ENCODE measurements at regions not wholly inside any gene's neighbourhood (a gene's known extent, or its start where the extent isn't known, plus 50 kb on each side); places are given as distances from the start of the nearest gene placed in this dataset.

DNA sequence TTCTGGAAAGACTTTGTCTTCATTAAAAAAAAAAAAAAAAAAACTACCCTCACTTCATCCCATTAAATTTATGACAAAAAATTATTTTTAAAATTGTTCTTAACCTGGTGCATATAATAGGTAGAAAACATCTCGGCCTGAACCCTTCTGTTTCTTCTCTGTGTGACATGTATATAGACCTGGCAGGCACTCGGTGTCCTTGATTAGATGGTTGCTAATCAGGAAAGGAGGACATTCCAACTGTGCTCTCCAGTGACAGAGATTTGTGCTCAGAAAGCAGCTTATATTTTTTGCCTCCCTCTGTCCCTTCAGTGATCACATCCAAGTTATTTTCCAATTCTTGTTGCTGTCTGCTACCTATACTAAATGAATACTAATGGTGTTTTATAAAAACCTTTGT, 355.6 kb downstream of the CBLL2 start:
- DNase-seq (ENCODE audit: extremely low read depth in 1 of 11, low read depth in 9 of 11, low spot score in 4 of 11) = no peak

DNA sequence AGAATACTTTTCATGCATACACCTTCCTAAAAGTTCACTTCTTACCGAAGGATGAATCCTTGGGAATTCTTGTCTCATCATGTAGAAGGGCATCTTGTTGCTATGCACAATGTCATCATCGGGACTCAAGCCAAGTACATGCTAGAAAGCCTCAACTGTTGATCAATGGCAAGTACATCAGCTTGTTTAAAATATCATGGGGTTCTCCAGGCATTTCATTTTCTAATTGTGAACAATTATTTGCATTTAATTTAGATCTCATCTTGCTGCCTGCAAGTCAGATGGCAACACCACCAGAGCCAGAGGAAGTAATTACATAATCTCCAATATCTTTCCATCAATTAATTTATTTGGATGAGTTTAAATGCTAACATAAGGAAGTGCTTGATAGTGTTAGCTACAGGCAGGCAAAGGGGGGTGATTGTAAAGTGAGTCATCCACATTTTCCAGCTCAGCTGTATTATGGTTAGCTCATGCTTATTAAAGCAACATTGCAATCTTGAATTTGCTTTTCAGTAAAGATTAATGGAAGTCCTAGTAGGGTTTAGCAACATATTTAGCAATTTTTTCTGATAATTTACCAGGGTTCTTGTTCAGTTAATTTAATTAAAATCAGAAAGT, 356.5 kb downstream of the CBLL2 start:
- no peak for DNase-seq (ENCODE audit: extremely low read depth in 1 of 11, low read depth in 9 of 11, low spot score in 4 of 11)

GRCh38 chrX:22634083-22634482, 361.4 kb downstream of the CBLL2 start:
- DNase-seq (ENCODE audit: extremely low read depth in 1 of 11, low read depth in 9 of 11, low spot score in 4 of 11) = no peak

GRCh38 chrX:22634751-22635150, 362.0 kb downstream of the CBLL2 start:
- DNase-seq (ENCODE audit: extremely low read depth in 1 of 11, low read depth in 9 of 11, low spot score in 4 of 11) = no peak

DNA sequence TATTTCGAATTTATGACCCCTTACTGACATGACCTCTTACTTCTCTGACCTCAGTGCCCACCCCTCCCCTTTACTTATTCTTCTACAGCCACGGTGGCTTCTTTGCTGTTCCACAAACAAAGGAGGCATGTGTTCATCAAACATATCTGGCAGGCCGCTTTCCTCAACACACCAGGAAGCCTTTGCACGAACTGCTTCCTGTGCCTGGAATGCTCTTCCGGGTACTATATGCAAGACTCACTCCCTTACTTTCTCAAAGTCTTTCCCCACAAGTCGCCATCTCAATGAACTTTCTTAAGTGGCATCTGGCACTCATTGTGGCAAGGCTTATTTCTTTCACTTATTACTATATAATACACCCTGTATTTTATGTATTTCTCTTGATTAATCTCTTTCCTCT, 351.5 kb upstream of the DDX53 start:
- no peak for DNase-seq (ENCODE audit: extremely low read depth in 1 of 11, low read depth in 9 of 11, low spot score in 4 of 11)

DNA sequence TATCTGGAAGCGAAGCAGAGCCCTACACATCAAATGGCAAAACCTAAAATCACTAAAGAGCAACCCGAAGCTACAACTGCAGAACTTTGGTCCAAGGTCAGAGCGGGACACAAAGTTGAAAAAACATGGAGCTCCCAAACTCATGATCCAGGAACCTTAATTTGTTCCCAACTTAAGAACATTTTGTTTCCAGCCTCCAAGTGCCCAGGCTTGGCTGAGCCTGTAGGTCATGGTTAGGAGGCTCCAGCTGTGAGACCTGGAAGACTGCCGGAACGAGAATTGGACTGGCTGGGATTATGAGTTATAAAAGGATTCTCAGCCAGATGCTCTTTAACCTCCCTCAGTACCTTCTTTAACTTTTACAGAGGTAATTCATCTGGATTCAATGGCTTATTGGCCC, 349.1 kb upstream of the DDX53 start:
- DNase-seq (ENCODE audit: extremely low read depth in 1 of 11, low read depth in 9 of 11, low spot score in 4 of 11) = no peak

- DNase-seq (ENCODE audit: extremely low read depth in 1 of 11, low read depth in 9 of 11, low spot score in 4 of 11) = no peak
Observed at GRCh38 chrX:22652596-22652995, 347.2 kb upstream of the DDX53 start.

- no peak for DNase-seq (ENCODE audit: extremely low read depth in 1 of 11, low read depth in 9 of 11, low spot score in 4 of 11)
Observed at GRCh38 chrX:22660756-22661155, 339.0 kb upstream of the DDX53 start.

- DNase-seq (ENCODE audit: extremely low read depth in 1 of 11, low read depth in 9 of 11, low spot score in 4 of 11) = no peak
Observed at GRCh38 chrX:22662776-22663175, 337.0 kb upstream of the DDX53 start.

GRCh38 chrX:22664826-22665225, 334.9 kb upstream of the DDX53 start:
- no peak for DNase-seq (ENCODE audit: extremely low read depth in 1 of 11, low read depth in 9 of 11, low spot score in 4 of 11)

- no peak for DNase-seq (ENCODE audit: extremely low read depth in 1 of 11, low read depth in 9 of 11, low spot score in 4 of 11)
Observed at GRCh38 chrX:22665818-22666217, 333.9 kb upstream of the DDX53 start.

DNA sequence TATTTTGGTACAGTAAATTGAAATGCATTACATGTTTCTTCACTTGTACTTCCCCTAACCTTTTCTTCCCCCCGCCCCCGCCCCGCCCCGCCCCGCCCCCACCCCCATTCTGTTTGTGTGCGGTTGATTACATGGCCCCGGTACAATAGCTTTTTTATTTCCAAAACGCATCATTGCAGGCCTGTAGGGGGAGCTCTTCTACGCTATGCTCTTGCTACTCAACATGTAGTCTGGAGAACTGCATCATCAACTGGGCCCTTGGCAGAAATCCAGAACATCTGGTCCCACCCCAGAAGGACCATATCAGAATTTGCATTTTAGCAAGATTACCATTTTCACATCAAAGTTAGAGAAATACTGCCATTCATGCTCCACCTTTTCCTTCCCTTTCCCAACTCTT, 333.3 kb upstream of the DDX53 start:
- no peak for DNase-seq (ENCODE audit: extremely low read depth in 1 of 11, low read depth in 9 of 11, low spot score in 4 of 11)

DNA sequence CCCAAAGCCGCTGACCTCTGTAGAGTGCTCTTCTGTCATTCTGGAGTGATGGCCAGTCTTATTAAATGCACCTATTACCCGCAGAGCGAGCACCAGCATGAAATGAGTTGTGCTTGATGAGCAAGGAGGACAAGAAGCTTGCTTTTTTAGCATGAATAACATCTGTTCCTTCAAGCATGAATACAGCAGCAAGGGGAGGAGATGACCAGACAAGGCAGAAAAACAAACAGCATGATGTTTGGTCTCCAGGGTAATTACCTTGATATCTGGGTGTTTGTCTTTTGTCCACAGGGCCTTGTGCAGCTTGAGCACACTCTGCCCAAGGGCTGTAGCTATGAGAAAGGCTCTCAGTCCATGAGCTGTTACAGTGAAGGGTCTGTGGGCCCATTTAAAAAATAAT, 324.8 kb upstream of the DDX53 start:
- DNase-seq (ENCODE audit: extremely low read depth in 1 of 11, low read depth in 9 of 11, low spot score in 4 of 11) = no peak

DNA sequence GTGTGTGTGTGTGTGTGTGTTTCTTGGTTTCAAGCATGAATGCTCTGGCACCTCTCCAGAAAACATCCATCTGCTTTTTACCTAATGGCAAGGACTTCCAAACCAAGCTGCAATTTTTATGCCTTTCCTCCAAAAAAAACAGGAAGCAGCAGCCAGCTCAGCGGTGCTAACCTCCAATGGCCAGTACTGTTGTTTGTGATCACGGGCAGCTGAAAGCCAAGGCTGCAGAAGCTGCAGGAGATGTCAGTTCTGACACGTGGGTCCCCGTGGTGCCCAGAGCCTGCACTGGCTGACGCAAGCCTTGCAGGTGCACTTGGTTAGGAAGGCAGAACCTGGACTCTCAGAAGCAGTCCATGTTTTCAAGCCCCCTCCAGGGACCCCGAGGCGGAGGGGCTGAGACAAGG, 313.6 kb upstream of the DDX53 start:
- peak in 4 of 11 donors; percentile 42 to 47 (median 43) for DNase-seq (ENCODE audit: extremely low read depth in 1 of 11, low read depth in 9 of 11, low spot score in 4 of 11)

GRCh38 chrX:22689290-22689689, 310.5 kb upstream of the DDX53 start:
- DNase-seq (ENCODE audit: extremely low read depth in 1 of 11, low read depth in 9 of 11, low spot score in 4 of 11) = no peak

GRCh38 chrX:22690116-22690515, 309.6 kb upstream of the DDX53 start:
- DNase-seq (ENCODE audit: extremely low read depth in 1 of 11, low read depth in 9 of 11, low spot score in 4 of 11) = no peak

DNA sequence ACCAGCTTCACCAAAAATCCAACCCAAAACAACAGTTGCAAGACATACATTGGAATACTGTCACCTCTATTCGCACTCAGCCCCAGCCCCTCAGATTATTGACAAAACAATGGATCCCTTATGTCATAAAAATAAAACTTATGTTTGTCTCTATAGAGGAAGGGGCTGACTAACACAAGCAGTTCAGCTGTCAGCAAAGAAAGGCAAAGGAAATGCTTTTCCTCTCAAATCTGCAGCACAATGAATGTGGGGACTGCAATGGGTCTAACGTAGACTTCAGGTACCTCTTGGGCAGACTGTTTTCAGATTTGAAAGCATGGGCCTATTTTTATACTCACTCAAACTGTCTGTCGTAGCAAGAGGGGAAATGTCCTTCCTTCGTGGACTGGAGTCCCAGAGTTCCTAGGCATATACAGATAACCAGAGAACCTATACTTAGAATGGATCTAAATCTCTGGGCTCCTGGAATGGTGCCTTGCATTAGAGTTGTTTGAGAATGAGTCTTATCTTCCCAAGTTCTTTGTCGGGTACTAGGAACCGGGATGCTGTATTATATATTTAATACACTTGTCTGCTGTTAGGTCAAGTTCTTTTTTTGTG, 307.7 kb upstream of the DDX53 start:
- DNase-seq (ENCODE audit: extremely low read depth in 1 of 11, low read depth in 9 of 11, low spot score in 4 of 11) = no peak

- DNase-seq (ENCODE audit: extremely low read depth in 1 of 11, low read depth in 9 of 11, low spot score in 4 of 11) = no peak
Observed at GRCh38 chrX:22698151-22698550, 301.6 kb upstream of the DDX53 start.

GRCh38 chrX:22699581-22700091, 300.1 kb upstream of the DDX53 start:
- DNase-seq (ENCODE audit: extremely low read depth in 1 of 11, low read depth in 9 of 11, low spot score in 4 of 11) = peak in 9 of 11 donors; percentile 29 to 74 (median 46)

GRCh38 chrX:22712942-22713341, 286.8 kb upstream of the DDX53 start:
- DNase-seq (ENCODE audit: extremely low read depth in 1 of 11, low read depth in 9 of 11, low spot score in 4 of 11) = no peak

DNA sequence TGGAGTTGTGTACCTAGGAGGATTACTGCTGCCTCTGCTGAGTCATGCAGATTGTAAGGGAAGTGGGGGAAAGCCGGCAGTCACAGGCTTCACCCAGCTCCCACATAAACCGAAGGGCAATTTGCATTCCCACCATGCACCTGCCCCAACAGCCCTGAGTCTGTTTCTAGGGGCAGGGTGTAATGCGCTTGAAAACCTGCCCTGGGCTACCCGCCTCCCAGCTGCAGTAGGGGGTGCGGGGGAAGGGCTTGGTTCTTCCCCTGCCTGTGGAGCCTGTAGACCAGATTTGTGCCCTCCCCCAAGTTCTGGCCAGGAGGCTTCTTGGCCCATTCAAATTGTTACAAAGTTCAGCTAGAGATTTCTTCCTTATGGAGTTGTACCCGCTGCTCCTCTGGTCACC, 269.2 kb upstream of the DDX53 start:
- no peak for DNase-seq (ENCODE audit: extremely low read depth in 1 of 11, low read depth in 9 of 11, low spot score in 4 of 11)

Measured in renal cortex interstitium (tissue), 11 donors.